ENCODE measurements at regions not wholly inside any gene's neighbourhood (a gene's known extent, or its start where the extent isn't known, plus 50 kb on each side); places are given as distances from the start of the nearest gene placed in this dataset.

DNA sequence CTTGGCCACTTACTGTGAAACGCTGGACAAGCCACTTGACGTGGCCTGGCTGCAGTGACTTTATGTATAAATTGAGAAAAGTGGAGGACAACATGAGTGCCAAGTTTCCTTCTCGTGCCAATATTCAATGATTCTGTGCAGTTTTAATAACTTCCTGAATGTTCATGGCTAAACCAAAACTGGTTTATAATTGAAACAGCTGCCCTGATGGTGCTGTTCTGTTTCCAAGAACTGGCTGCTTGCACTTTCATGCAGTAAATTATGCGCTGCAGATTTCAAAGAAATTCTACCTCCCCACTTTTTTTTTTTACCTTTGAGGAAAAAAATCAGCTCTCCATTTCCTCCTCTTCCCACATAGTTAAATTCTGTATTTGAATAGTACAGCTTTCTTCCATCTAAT is 205.2 kb upstream of the CASK start:
- TF ChIP-seq, protein P1, sequence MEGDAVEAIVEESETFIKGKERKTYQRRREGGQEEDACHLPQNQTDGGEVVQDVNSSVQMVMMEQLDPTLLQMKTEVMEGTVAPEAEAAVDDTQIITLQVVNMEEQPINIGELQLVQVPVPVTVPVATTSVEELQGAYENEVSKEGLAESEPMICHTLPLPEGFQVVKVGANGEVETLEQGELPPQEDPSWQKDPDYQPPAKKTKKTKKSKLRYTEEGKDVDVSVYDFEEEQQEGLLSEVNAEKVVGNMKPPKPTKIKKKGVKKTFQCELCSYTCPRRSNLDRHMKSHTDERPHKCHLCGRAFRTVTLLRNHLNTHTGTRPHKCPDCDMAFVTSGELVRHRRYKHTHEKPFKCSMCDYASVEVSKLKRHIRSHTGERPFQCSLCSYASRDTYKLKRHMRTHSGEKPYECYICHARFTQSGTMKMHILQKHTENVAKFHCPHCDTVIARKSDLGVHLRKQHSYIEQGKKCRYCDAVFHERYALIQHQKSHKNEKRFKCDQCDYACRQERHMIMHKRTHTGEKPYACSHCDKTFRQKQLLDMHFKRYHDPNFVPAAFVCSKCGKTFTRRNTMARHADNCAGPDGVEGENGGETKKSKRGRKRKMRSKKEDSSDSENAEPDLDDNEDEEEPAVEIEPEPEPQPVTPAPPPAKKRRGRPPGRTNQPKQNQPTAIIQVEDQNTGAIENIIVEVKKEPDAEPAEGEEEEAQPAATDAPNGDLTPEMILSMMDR (IDR thresholded peaks at IDR 0.05): no peak
- TF ChIP-seq POLR2A (IDR thresholded peaks at IDR 0.05): no peak
